K562 (cell line): ENCODE measurements at regions not wholly inside any gene's neighbourhood (a gene's known extent, or its start where the extent isn't known, plus 50 kb on each side); places are given as distances from the start of the nearest gene placed in this dataset.

Experiments used
- ATAC-seq: fragments of 200-7000 bp; cut with Tn5 transposase; 3 replicates; pipeline ENCODE4 v1.9.1; 2020; ENCODE audit warnings: moderate library complexity
- BruUV-seq: library from RNA; stranded (reverse); fragments of 400-500 nt; replicated peaks from 2 replicates; lab custom pipeline; 2021; lab: Mats Ljungman, UMichigan
- CTCF ChIA-PET: fragments of 300-600 bp; formaldehyde crosslinking; extraction: SDS; loops from one replicate; lab custom pipeline; 2021; ENCODE audit warnings: low intra/inter-chr PET ratio; lab: Yijun Ruan, JAX
- POLR2A ChIA-PET: fragments of 300-600, 350-650 bp; sonication (Branson Sonifier 250); formaldehyde crosslinking; extraction: SDS; loops from one replicate; lab custom pipeline; 2021; ENCODE audit warnings: antibody characterized with exemption, inconsistent platforms; lab: Yijun Ruan, JAX
- DNase-seq, 4 experiments: peaks; one replicate each; pipeline versions ENCODE4 v3.0.0 to v3.0.0-alpha.2; 2011 to 2018; ENCODE audit warnings: low spot score in 3 of 4, mixed read lengths in 3 of 4; ENCODE audit errors: extremely low read depth in 1 of 4
- FAIRE-seq: peaks from 2 replicates; lab custom pipeline; 2011; peaks lifted over from hg19 to GRCh38; lab: Jason Lieb, UNC
- H2AFZ ChIP-seq: 2 replicates; pipeline ENCODE4 v1.6.0; 2011; ENCODE audit warnings: low read depth, low read length, control low read depth, inconsistent platforms
- H3K27ac ChIP-seq: fragments of 200-600 bp; 3 replicates; pipeline ENCODE4 v1.8.0; 2011; ENCODE audit warnings: low read depth, mild to moderate bottlenecking, control low read depth, inconsistent platforms, low read length, moderate library complexity, mixed read lengths; ENCODE audit errors: extremely low read depth
- H3K27me3 ChIP-seq, 2 experiments: fragments of 300-600 bp in 1 of 2; 2 replicates in 1 of 2; 3 replicates in 1 of 2; pipeline versions ENCODE4 v1.6.0 to v1.8.0; 2011; ENCODE audit warnings: inconsistent platforms in 2 of 2, low read length in 2 of 2, mild to moderate bottlenecking in 1 of 2, mixed read lengths in 1 of 2, moderate library complexity in 1 of 2; ENCODE audit not compliant: control insufficient read depth in 2 of 2, insufficient read depth in 2 of 2
- H3K36me3 ChIP-seq: fragments of 300-600 bp; 3 replicates; pipeline ENCODE4 v1.8.0; 2011; ENCODE audit warnings: mild to moderate bottlenecking, low read length, inconsistent platforms; ENCODE audit not compliant: control insufficient read depth, insufficient read depth
- H3K4me1 ChIP-seq, 2 experiments: fragments of 200-600 bp in 1 of 2; replicated peaks in 1 of 2; 2 replicates in 1 of 2; 3 replicates in 1 of 2; pipeline versions ENCODE4 v1.5.1 to v1.8.0; 2011; ENCODE audit warnings: inconsistent platforms in 2 of 2, low read length in 2 of 2, mild to moderate bottlenecking in 1 of 2, mixed read lengths in 1 of 2, moderate library complexity in 1 of 2; ENCODE audit not compliant: control insufficient read depth in 2 of 2, insufficient read depth in 2 of 2
- H3K4me2 ChIP-seq: 2 replicates; pipeline ENCODE4 v1.6.1; 2011; ENCODE audit warnings: low read length, control low read depth, inconsistent platforms, mixed read lengths; ENCODE audit not compliant: insufficient read depth
- H3K4me3 ChIP-seq: fragments of 200-600 bp; sonication (generic), shearing (Covaris generic); 2 replicates; pipeline ENCODE4 v1.5.1; 2016; ENCODE audit warnings: control low read depth, inconsistent platforms
- H3K79me2 ChIP-seq: fragments of 200-600 bp; 3 replicates; pipeline ENCODE4 v1.8.0; 2011; ENCODE audit warnings: low read length, inconsistent platforms; ENCODE audit not compliant: control insufficient read depth, insufficient read depth
- H3K9ac ChIP-seq, 2 experiments: 2 replicates each; pipeline versions ENCODE4 v1.6.0 to v1.6.1; 2011; ENCODE audit warnings: low read depth in 2 of 2, low read length in 2 of 2, control low read depth in 1 of 2, inconsistent platforms in 1 of 2, mild to moderate bottlenecking in 1 of 2, mixed read lengths in 1 of 2; ENCODE audit not compliant: insufficient read depth in 1 of 2
- H3K9me1 ChIP-seq: one replicate; pipeline ENCODE4 v1.6.0; 2011; ENCODE audit warnings: inconsistent platforms, mild to moderate bottlenecking, low read length, moderate library complexity; ENCODE audit not compliant: control insufficient read depth, insufficient read depth
- H3K9me3 ChIP-seq: replicated peaks from 2 replicates; pipeline ENCODE4 v1.5.1; 2011; ENCODE audit warnings: low read depth, low read length, inconsistent platforms; ENCODE audit not compliant: control insufficient read depth, insufficient read depth
- H4K20me1 ChIP-seq: replicated peaks from 2 replicates; pipeline ENCODE4 v1.6.1; 2011; ENCODE audit warnings: low read length, inconsistent platforms, mixed read lengths; ENCODE audit not compliant: control insufficient read depth, insufficient read depth
- FOXA3 ChIP-seq, 2 experiments: fragments of 450-650 bp in 1 of 2; sonication (generic) in 1 of 2; formaldehyde crosslinking; IDR thresholded peaks in 1 of 2; conservative IDR thresholded peaks in 1 of 2; 2 replicates each; pipeline versions ENCODE4 v1.4.0 to v1.8.0; 2020 to 2022; ENCODE audit warnings: mild to moderate bottlenecking in 2 of 2, missing genetic modification reagents in 1 of 2
- HCFC1 ChIP-seq: IDR thresholded peaks from 2 replicates; pipeline ENCODE4 v1.6.1; 2012; ENCODE audit warnings: low read depth, low read length, improper control_type of control experiment
- HDAC2 ChIP-seq: fragments of 450-650 bp; IDR thresholded peaks from 2 replicates; pipeline ENCODE4 v1.6.1; 2016; ENCODE audit warnings: mild to moderate bottlenecking
- NFE2 ChIP-seq: IDR thresholded peaks from 2 replicates; pipeline ENCODE4 v1.6.1; 2014; ENCODE audit warnings: antibody characterized with exemption, low read depth
- RAD51 ChIP-seq: fragments of 450-650 bp; IDR thresholded peaks from 2 replicates; pipeline ENCODE4 v1.7.1; 2016; ENCODE audit warnings: low read depth, mild to moderate bottlenecking, borderline replicate concordance
- SP2 ChIP-seq: IDR thresholded peaks from 2 replicates; pipeline ENCODE4 v1.6.1; 2011; ENCODE audit warnings: mild to moderate bottlenecking, low read depth, low read length, moderate library complexity; ENCODE audit not compliant: poor library complexity, severe bottlenecking; ENCODE audit errors: extremely low read depth
- TFE3 ChIP-seq: fragments of 450-650 bp; formaldehyde crosslinking; IDR thresholded peaks from 2 replicates; pipeline ENCODE4 v1.4.0; 2020; ENCODE audit warnings: mild to moderate bottlenecking, mixed read lengths
- TOE1 ChIP-seq, 2 experiments: fragments of 450-650 bp in 1 of 2; sonication (generic) in 1 of 2; formaldehyde crosslinking in 1 of 2; IDR thresholded peaks; 2 replicates each; pipeline versions ENCODE4 v1.7.1 to v1.8.0; 2016 to 2022; ENCODE audit warnings: borderline replicate concordance in 2 of 2, mild to moderate bottlenecking in 2 of 2, antibody characterized with exemption in 1 of 2, inconsistent platforms in 1 of 2, low read depth in 1 of 2, missing genetic modification reagents in 1 of 2, moderate library complexity in 1 of 2
- U2AF1 ChIP-seq: fragments of 200-400 bp; formaldehyde crosslinking; optimal IDR thresholded peaks from 2 replicates; pipeline ENCODE3; 2017; ENCODE audit warnings: mild to moderate bottlenecking, low read depth, low read length, moderate library complexity
- USF2 ChIP-seq: sonication (generic); formaldehyde crosslinking; IDR thresholded peaks from 2 replicates; pipeline ENCODE4 v1.5.0; 2020; ENCODE audit warnings: missing genetic modification reagents
- ZNF586 ChIP-seq: fragments of 450-650 bp; formaldehyde crosslinking; conservative IDR thresholded peaks from 2 replicates; pipeline ENCODE4 v1.4.0; 2020; ENCODE audit warnings: mild to moderate bottlenecking, moderate library complexity
- ZNF77 ChIP-seq: fragments of 250-450 bp; sonication (Bioruptor Pico); IDR thresholded peaks from 2 replicates; pipeline ENCODE4 v1.5.0; 2020
- WGBS: fragments of 100-300 bp; shearing (Covaris generic); methylation state at CpG from one replicate; pipeline ENCODE4 v1.1.6; 2016; ENCODE audit warnings: low coverage, mixed read lengths; ENCODE audit not compliant: insufficient coverage; ENCODE audit errors: missing lambda C conversion rate; 5-methylcytosine and 5-hydroxymethylcytosine counted together
- in situ Hi-C: fragments of 300-500 bp; cut with MboI; formaldehyde crosslinking; loops from 4 replicates; pipeline ENCODE4 v1.15.0; 2018; ENCODE audit warnings: inconsistent platforms, mixed read lengths
- intact Hi-C: fragments of 100-400 bp; cut with micrococcal nuclease; formaldehyde crosslinking; loops from 2 replicates; pipeline ENCODE4 v1.14.2; 2022

- no peak for FAIRE-seq
- H2AFZ ChIP-seq: no peak overlapping the region
- H4K20me1 ChIP-seq: no peaks in the 10 kb centered on the region
- DNase-seq: no peak
- no peaks in the 10 kb centered on the region for H3K79me2 ChIP-seq
- H3K36me3 ChIP-seq: no peaks in the 10 kb centered on the region
- in situ Hi-C loops: no loop called here
- BruUV-seq: no TSS peak
- H3K4me2 ChIP-seq: no peak overlapping the region
- ATAC-seq: no peak
- H3K4me1 ChIP-seq: no peaks in the 10 kb centered on the region; a peak in 1 of 5 replicates
- no peak overlapping the region for H3K9ac ChIP-seq
- 0% methylated on average over 3 of the region's 3 CpGs for WGBS
- H3K27ac ChIP-seq: no peak overlapping the region
- ChIA-PET POLR2A (no interaction called here), CTCF (no interaction called here)
- H3K27me3 ChIP-seq: peaks cover 0 to 3% of the 10 kb centered on the region in 2 experiments; a peak in 1 of 5 replicates
- intact Hi-C loops: no loop called here
- TF ChIP-seq FOXA3 (CRISPR knock-in tag; conservative IDR thresholded peaks at IDR 0.05 in 1 of 2, IDR thresholded peaks at IDR 0.05 in 1 of 2) (no peak), U2AF1 (no peak)
- H3K9me3 ChIP-seq: no peaks in the 10 kb centered on the region
- H3K4me3 ChIP-seq: no peak overlapping the region
- no peaks in the 10 kb centered on the region for H3K9me1 ChIP-seq
These were observed 344.2 kb downstream of the MTX2 start for GRCh38 chr2:176613323-176613987.

- no peak overlapping the region for H3K27ac ChIP-seq
- no peak overlapping the region for H3K4me2 ChIP-seq
- no peak overlapping the region for H3K9ac ChIP-seq
- H3K27me3 ChIP-seq: peaks cover 0 to 6% of the 10 kb centered on the region in 2 experiments; a peak in 2 of 5 replicates
- H3K4me3 ChIP-seq: no peak overlapping the region
- H3K9me1 ChIP-seq: no peaks in the 10 kb centered on the region
- no peaks in the 10 kb centered on the region for H3K36me3 ChIP-seq
- peak; percentile 43; the same call in 1 of the 3 replicates for ATAC-seq
- BruUV-seq: no TSS peak
- H3K79me2 ChIP-seq: no peaks in the 10 kb centered on the region
- no peak for DNase-seq
- TF ChIP-seq ZNF77 (CRISPR knock-in tag) (no peak), SP2 (no peak), TOE1 (IDR thresholded peaks at IDR 0.05; ENCODE audit: borderline replicate concordance) (peak; percentile 54; the same call in 1 of the 2 replicates), TOE1 (CRISPR knock-in tag; IDR thresholded peaks at IDR 0.05; ENCODE audit: borderline replicate concordance, low read depth) (no peak), TFE3 (CRISPR knock-in tag) (peak; percentile 92), NFE2 (no peak), RAD51 (peak; percentile 54; the same call in 1 of the 2 replicates), HDAC2 (no peak), USF2 (CRISPR knock-in tag) (peak; percentile 79), HCFC1 (0 out of 2 replicates have a peak, but pooled peaks have one; percentile 49), ZNF586 (CRISPR knock-in tag) (no peak)
- ChIA-PET CTCF (no interaction called here), POLR2A (no interaction called here)
- no peak overlapping the region for H2AFZ ChIP-seq
- intact Hi-C loops (no loop called here), in situ Hi-C loops (no loop called here)
- H3K4me1 ChIP-seq: no peaks in the 10 kb centered on the region; a peak in 1 of 5 replicates
- 0% methylated on average over 2 of the region's 2 CpGs for WGBS
- no peaks in the 10 kb centered on the region for H3K9me3 ChIP-seq
- H4K20me1 ChIP-seq: no peaks in the 10 kb centered on the region
- FAIRE-seq: no peak
These were observed 344.8 kb downstream of the MTX2 start for GRCh38 chr2:176614049-176614448.
